SKM-1 (cell line): ENCODE measurements at regions not wholly inside any gene's neighbourhood (a gene's known extent, or its start where the extent isn't known, plus 50 kb on each side); places are given as distances from the start of the nearest gene placed in this dataset.
A peak's percentile ranks its signal among the peaks of the same experiment; 100 is the strongest.
"Not testable (repeated sequence)": the region's sequence is repeated elsewhere in the genome, so short reads cannot be mapped to it uniquely, and the experiment has no call there.

Source experiments
- DNase-seq: peaks from one replicate; lab custom pipeline; 2025; ENCODE audit not compliant: unreplicated experiment; lab: John Stamatoyannopoulos, UW

DNA sequence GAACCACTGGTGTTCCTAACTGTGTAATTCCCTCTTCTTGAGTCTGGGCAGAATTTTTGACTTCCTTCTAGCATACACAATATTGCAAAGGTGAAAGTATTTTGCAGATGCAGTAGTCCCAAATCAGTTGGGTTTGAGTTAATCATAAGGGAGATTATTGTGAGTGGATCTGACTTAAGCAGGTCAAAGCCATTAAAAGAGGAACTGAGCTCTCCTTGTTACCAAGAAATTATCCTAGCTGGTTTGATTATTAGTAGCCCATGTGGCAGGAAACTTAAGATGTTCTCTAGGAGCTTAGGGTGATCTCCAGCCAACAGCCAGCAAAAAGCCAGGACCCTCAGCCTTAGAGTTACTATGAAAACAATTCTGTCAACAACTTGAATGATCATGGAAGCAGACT, 221.8 kb downstream of the RPIA start:
- no peak for DNase-seq

DNA sequence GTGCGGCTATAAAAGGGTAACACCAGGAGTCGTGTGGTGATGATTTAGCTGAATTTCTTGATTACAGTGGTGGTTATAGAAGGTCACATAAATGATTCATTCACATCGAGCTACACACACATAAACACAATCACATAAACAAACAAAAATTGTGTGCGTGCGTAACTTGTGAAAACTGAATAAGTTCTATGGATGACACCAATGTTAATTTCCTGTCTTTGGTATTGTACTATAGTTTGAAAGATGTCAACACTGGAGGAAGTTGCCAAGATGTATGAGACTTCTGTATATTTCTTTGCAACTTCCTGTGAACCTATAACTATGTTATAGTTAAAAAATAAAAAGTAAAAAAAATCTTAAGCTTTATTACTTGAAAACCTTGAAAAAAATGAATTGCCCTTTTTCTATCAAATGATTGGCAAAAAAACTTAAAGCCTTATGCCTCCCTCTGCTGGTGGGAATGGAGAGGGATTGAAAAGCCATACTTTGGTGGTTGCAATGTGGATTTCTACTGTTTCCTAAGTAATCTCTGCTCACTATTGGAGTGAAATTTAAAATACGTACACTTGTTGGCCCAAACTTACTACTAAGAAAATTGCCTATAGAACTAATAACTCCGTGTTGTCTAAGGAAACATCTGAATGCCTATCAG, 227.7 kb downstream of the RPIA start:
- DNase-seq, result no peak

DNA sequence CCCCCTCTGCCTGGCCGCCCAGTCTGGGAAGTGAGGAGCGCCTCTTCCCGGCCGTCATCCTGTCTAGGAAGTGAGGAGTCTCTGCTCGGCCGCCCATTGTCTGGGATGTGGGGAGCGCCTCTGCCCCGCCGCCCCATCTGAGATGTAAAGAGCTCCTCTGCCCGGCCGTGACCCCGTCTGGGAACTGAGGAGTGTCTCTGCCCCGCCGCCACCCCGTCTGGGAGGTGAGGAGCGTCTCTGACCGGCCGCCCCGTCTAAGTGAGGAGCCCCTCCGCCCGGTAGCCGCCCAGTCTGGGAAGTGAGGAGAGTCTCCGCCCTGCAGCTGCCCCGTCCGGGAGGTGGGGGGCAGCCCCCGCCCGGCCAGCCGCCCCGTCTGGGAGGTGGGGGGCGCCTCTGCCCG, 228.9 kb downstream of the RPIA start:
- DNase-seq, result not testable (repeated sequence)

DNA sequence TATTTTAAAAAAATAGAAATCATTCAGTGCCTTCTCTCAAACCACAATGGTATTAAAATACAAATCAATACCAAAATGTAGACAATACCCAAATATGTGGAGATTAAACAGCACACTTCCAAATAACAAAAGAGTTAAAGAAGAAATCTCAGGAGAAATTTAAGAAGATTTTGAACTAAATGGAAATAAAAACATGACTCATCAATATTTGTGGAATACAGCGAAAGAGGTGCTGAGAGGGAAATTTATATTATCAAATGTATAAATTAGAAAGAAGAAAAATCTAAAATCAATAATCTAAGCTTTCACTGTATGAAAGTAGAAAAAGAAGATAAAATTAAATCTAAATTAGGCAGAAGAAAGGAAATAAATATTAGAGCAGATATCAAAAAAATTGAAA, 233.1 kb downstream of the RPIA start:
- DNase-seq, result no peak

DNA sequence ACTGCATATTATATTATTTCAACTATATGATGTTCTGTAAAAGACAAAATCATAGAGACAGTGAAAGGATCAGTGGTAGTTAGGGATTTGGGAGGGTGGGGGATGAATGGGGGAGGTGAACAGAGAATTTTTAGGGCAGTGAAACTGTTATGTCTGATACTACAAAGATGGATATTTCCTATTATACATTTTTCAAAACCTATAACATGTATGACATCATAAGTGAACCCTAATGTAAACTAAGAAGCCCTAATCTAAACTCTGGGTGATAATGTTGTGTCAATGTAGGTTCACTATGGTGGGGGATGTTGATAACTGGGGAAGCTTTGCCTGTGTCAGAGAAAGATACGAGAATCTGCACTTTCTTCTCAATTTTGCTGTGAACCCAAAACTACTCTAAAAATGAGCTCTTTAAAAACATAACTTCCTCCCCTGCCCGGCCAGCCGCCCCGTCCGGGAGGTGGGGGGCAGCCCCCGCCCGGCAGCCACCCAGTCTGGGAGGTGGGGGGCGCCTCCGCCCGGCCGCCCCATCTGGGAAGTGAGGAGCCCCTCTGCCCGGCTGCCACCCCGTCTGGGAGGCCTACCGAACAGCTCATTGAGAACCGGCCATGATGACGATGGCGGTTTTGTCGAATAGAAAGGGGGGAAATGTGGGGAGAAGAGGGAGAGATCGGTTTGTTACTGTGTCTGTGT, 234.4 kb downstream of the RPIA start:
- no peak for DNase-seq

DNA sequence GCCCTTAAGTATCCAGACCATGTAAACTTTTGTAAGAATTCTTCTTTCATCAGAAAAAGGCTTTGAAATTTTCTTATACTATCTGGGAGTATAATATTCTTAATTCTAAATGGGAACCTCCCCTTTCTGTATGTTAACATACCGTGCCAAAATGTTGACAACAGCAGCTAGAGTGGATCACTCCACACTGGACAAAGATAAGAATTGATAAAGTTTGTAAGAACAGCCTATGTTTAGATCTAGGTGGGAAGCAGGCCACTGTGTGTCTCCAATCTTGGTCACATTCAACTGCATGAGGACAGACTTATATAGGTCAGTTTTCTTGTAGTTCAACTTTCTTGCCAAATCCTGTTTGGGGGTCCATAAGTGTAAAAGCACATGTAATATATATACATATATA, 235.7 kb downstream of the RPIA start:
- no peak for DNase-seq

DNA sequence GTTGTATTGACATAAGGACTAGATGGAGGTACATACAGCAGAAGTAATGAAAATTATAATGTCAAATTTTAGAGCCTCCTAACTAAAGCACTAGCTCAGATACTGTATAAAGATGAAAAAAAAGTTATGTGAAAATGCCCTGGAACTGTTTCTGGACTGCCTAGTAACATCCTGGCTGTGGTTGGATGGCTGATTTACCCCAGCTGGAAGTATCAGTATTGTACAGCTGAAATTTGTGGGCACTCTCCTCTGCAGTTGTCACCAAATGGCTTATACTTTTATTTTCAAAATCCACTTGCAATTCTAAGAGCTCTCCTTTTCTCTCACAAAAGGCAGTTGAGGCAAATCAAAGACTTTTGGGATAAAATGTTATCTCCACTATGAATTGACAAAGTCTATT, 239.2 kb downstream of the RPIA start:
- no peak for DNase-seq

DNA sequence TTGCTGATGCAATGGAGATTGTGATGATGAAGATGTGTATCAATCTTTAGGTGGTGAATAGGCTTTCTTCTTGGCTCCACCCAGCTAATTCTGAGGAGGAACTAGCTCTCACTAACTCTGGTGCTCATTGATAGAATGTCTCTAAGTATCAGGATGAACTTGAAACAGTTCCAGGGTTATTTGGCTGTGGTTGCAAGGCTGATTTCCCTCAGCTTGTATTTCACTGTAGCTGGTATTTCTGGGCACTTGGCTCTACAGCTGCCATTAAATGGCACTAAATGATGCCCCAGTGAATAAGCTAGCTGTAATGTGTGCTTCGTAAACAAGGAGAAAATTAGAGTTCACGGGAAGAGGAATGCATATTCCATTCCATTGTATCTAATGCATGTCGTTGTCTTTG, 241.2 kb downstream of the RPIA start:
- no peak for DNase-seq

DNA sequence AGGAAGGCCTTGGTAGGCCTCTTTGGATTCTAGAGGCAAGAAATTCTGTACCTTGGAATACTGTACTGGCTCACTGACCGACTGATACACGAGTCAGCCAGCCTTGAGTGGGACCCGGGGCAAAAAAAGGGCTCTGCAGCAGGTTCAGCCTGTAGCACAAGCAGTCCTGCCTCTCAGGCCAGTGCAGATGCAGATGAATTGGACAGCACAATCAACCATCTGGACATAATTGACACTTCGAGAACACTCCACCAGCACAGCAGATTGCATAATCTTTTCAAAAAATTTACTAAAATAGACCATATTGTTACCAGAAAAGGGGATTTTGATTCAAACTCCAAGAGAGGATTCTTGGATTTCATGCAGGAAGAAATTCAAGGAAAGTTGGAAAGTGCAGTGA, 241.6 kb downstream of the RPIA start:
- DNase-seq, result no peak

DNA sequence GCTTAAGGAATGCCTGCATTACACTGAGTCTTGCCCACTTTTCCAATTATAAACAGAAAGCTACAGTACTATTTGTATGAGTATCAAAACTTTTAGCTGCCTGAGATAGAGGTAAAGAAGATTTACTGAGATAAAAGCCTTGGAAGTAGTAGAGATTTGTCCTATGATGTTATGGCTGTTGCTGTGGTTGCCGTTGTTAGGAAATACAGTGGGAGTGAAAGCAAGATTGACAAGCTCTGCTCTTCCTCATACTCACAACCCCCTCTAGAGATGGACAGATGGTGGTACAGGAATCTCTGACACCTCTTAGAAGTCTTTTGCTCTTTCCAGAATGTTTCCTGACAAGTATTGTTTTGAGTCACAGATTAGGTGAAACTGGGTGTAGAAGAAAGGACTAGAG, 242.5 kb downstream of the RPIA start:
- peak; percentile 37 for DNase-seq

DNA sequence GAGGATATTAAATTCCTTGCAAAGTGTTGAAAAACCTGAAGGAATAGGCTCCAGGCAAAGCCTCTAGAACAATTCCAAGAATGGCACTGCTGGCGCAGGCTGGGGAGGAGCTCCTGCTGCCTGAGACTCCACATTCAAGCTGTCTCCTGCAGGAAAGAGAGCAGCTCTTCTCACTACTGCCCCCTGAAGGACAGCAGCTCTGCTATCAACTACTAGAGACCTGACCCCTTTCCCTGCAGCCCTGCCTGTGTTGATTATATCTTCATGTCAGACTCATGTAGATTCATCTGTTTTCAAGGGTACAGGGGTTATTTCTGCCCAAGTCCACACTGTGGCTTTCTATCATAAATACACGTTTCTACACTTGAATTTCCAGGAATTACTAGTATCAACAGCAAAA, 249.7 kb downstream of the RPIA start:
- not testable (repeated sequence) for DNase-seq

DNA sequence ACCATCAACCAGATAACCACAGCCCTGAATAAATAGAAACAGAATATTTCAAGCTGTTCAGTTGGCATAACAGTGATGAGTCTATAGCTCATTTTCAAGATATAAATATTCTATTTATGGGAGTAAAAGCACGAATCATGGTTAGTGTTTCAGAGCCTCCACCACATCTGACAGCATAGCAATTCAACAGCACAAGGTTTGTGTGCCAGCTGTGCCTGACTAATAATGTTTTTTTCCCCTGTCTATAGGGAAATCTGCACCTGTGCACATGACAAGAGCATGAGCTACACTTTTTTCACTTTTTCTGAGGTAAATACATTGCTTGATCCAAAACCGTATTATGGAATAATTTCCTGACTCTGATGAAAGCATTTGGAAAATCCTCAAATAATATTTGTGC, 251.3 kb downstream of the RPIA start:
- DNase-seq, result no peak

DNA sequence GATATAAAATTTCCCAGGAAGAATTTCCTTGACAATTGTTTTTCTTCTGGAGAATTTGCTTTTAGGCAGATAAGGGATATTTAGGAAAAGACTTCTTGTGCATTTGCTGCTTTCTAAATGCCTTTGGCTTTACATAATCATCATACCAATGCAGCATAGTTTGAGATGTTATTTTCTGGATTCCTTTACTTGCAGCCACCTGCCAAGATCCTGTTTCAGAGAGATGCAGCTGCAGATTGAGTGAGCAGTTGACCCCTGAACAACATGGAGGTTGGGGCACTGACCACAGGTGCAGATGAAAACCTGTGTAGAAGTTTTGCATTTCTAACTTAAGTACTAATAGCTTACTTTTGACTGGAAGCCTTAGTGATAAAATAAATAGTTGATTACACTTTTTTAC, 257.9 kb downstream of the RPIA start:
- no peak for DNase-seq

DNA sequence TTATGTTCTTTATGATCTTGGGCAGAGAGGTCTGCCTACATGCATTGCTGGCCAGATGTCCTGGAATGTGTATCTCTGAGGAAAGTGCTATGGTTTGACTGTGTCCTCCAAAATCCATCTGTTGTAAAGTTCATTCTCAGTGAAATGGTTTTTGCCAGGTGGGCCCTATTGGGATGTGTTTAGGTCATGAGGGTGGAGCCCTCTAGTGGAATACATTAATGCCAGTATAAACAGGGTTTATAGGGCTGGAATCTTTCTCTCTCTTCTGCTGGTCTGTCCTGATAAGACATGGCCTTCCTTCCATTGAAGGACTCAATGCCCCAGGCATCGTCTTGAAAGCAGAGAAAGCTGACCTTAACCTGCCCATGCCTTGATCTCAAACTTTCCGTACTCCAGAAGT, 258.5 kb downstream of the RPIA start:
- no peak for DNase-seq

DNA sequence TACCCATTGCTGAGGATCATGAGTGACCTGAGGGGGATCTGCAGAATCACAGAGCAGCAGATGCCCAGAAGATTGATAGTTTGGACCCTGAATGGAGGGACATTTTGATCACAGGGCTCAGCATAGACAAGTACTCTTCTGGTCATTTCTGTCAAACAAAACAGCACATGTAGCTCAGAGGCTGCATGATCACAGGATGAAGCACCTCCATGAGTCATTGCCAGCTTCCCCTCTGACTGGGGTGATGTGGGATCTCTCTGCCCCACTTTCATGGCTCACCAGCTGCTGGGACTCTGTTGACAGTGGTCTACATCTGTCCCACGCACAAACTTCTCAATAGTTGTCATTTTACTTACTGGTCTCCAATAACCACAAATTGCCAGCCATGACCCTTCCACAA, 264.1 kb downstream of the RPIA start:
- no peak for DNase-seq

DNA sequence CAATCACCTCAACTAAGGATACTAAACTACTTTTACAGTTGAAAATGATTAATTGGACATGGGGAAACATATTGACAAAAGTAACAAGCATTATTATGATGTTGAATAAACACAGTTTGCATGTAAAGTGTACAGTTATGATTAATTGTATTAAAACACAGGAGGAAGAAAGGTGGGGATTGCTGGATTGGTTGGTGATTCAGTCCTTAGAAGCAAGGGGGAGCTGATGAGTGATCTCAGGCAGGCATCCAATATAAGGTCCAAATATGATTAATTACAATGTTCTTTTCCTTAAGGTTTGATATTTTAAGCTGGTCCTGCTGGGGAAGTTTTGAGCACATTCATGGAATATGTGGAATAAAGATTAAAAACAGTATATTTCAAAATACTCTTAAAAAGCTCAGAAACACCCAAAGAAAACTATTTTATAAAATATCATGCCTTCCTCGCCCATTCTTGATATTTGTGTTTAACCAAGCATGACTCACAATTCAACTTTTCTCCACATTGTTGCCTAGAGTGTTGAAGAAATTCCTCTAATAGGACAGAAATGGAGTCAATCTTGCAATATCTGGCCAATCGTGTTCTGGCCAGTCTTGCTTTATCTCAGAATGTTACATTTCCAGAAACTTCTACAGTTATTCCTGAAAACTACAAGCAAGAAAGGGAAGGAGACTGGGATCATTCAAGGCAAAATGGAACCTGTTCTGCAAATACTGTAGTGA, 268.2 kb downstream of the RPIA start:
- DNase-seq, result no peak

DNA sequence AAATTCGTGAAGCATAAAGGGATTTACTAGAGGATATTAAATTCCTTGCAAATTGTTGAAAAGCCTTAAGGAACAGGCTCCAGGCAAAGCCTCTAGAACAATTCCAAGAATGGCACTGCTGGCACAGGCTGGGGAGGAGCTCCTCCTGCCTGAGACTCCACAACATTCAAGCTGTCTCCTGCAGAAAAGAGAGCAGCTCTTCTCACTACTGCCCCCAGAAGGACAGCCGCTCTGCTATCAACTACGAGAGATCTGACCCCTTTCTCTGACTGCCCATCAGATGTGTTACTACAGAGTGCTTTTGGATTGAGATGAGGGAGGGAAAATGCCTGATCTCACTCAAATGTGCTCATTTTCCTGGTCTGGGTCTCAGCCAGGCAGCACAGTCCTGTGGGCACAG, 269.9 kb downstream of the RPIA start:
- not testable (repeated sequence) for DNase-seq

DNA sequence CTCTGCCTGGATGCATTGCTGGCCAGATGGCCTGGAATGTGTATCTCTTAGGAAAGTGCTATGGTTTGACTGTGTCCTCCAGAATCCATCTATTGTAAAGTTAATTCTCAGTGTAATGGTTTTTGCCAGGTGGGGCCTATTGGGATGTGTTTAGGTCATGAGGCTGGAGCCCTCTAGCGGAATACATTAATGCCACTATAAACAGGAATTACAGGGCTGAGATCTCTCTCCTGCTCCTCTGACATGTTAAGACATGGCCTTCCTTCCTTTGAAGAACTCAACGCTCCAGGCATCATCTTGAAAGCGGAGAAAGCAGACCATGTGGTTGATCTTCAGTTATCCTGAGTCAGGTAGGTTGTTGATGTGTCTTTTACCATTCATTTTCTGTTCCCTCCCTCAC, 276.4 kb downstream of the RPIA start:
- no peak for DNase-seq

DNA sequence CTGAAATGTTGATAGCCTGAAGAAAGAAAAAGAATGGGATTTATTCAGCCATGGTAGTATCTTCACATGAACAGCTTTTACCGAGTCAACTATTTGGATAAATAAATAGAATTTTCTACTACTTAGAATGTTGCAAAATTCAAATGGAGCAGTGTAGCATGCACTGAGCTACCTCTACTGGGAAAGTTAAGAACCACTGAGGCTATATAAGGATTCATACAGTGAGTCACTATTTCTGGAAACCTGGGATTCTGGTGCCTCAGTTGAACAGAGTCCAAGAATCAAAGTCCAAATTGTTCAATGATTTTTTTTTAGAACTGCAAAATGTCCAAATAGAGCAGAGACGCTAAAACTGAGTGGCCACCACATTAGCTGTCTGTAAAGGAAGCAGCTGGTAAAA, 286.5 kb downstream of the RPIA start:
- not testable (repeated sequence) for DNase-seq

DNA sequence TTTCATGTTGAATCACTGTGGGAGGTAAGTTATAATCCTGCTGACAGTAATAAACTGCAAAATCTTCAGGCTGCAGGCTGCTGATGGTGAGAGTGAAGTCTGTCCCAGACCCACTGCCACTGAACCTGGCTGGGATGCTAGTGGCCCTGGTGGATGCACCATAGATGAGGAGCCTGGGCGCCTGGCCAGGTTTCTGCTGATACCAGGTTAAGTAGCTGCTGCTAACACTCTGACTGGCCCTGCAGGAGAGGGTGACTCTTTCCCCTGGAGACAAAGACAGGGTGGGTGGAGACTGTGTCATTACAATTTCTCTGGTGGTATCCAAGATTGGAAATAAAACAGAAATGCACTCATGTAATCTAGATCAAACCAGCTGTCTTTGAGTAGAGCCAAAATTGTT, 287.0 kb downstream of the RPIA start:
- DNase-seq, result not testable (repeated sequence)

DNA sequence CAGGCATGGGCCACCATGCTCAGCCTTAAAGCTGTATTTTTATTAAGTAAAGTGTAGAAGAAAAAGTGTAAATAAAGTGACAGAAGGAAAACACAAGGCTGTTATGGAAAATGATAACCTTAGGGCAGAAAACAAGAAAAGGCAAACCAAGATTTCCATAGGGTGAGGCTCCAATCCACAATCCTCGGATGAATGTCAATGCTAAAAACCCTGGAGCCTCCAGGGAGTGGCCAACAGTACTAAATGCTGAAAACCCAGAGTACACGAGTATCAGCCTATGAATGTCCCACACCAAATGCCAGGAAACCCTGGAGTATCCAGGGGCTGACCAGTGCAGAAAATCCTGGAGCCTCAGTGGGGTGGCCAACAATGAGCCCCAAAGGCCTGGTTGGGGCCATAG, 292.6 kb downstream of the RPIA start:
- DNase-seq, result not testable (repeated sequence)

DNA sequence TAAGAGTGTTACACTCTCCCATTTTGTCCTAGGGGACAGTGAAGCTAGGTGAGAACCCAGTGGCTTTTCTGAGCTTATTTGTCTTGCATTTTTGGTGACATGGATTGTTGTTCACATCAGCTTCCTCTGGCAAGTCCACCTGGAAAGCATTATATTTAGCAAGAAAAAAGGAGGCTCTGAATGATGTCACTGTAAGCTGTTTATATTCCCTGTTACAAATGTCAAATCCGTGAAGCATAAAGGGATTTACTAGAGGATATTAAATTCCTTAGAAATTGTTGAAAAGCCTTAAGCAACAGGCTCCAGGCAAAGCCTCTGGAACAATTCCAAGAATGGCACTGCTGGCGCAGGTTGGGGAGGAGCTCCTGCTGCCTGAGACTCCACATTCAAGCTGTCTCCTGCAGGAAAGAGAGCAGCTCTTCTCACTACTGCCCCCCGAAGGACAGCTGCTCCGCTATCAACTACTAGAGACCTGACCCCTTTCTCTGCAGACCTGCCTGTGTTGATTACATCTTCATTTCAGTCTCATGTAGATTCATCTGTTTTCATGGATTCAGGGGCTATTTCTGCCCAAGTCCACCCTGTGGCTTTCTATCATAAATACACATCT, 295.4 kb downstream of the RPIA start:
- not testable (repeated sequence) for DNase-seq
